ENCODE measurements at regions not wholly inside any gene's neighbourhood (a gene's known extent, or its start where the extent isn't known, plus 50 kb on each side); places are given as distances from the start of the nearest gene placed in this dataset.

DNA sequence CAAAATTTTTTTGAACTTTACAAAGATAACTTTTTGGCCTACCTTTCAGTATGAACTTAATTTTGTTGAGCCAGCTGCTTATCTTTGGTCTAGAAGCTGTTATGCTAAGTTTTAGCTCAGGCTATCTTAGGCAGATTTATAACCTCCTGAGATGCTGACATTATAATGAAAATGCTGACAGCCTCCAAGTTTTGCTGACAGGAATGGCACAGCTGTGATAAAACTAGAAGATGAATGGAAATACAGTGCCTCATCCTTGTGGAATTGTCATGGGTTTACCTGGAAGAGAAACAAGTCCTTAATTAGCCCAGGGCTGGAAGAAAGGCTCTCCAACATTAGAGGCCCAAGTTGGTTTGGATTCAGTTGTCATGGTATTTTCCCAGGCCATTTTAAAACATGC is 123.3 kb downstream of the OXSM start (continued):
- TF ChIP-seq RFX5 (IDR thresholded peaks at IDR 0.05; ENCODE audit: low read length), result no peak
- TF ChIP-seq EZH2phosphoT487 (IDR thresholded peaks at IDR 0.05; ENCODE audit: borderline replicate concordance, low read depth), result no peak
- no peak for TF ChIP-seq EP300 (IDR thresholded peaks at IDR 0.05; ENCODE audit: borderline replicate concordance in 1 of 2, low read depth in 1 of 2, low read length in 1 of 2)

DNA sequence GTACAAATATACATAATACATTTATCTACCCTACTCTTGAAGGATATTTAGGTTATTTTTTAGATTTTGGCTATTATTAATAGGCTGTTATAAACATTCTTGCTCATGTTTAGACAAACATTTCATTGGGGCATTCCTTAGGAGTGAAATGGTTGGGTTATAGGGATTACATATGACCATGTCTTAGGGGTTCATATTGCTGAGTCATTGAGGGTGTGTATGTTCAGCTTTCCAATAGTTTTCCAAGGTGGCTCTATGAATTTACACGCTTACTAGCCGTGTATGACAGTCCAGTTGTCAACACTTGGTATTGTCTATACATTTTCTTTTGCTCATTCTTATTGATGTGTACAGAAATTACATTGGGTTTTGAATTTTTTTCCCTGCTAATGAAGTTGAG is 125.8 kb downstream of the OXSM start:
- ChIA-PET CTCF (interaction anchor here (1.4 kb wide), 1 partner anchor 59 kb away, joined by 3 read pairs; no protein-coding TSS in a partner anchor), POLR2A (no interaction called here)
- no peaks in the 10 kb centered on the region for H3F3A ChIP-seq (replicated peaks; ENCODE audit: insufficient read depth)
- H4K20me1 ChIP-seq (ENCODE audit: insufficient read depth), result no peaks in the 10 kb centered on the region
- DNase-seq, result no peak
- WGBS (ENCODE audit: low lambda C conversion rate), result 31% methylated on average over 2 of the region's 2 CpGs
- no peaks in the 10 kb centered on the region for H3K27me3 ChIP-seq (ENCODE audit: insufficient read depth)
- no peak overlapping the region for H3K27ac ChIP-seq (ENCODE audit: low read depth in 2 of 2, low read length in 1 of 2)
- no peak overlapping the region for H3K9ac ChIP-seq
- H3K79me2 ChIP-seq (ENCODE audit: insufficient read depth), result no peaks in the 10 kb centered on the region
- no peak overlapping the region for H2AFZ ChIP-seq (ENCODE audit: low read depth)
- no peak overlapping the region for H3K4me2 ChIP-seq
- no peaks in the 10 kb centered on the region for H3K9me3 ChIP-seq
- no peaks in the 10 kb centered on the region for H3K9me2 ChIP-seq
- no peaks in the 10 kb centered on the region for H3K4me1 ChIP-seq (ENCODE audit: control insufficient read depth in 1 of 2, insufficient read depth in 2 of 2, low read depth in 1 of 2, low read length in 1 of 2)
- TF ChIP-seq YY1 (IDR thresholded peaks at IDR 0.05; ENCODE audit: low read depth) (no peak), ELF1 (IDR thresholded peaks at IDR 0.05) (no peak), RFX5 (IDR thresholded peaks at IDR 0.05; ENCODE audit: low read length) (no peak), NFIC (IDR thresholded peaks at IDR 0.05; ENCODE audit: borderline replicate concordance) (no peak), JUND (IDR thresholded peaks at IDR 0.05) (no peak), EZH2phosphoT487 (IDR thresholded peaks at IDR 0.05; ENCODE audit: borderline replicate concordance, low read depth) (no peak), MXI1 (IDR thresholded peaks at IDR 0.05; ENCODE audit: low read depth, low read length) (no peak), GABPA (IDR thresholded peaks at IDR 0.05; ENCODE audit: low read depth) (no peak), CHD2 (IDR thresholded peaks at IDR 0.05; ENCODE audit: low read length, partially characterized antibody) (no peak), NRF1 (IDR thresholded peaks at IDR 0.05; ENCODE audit: low read depth, low read length) (no peak), RXRA (IDR thresholded peaks at IDR 0.05; ENCODE audit: borderline replicate concordance, low read depth) (no peak)
- TF ChIP-seq, protein P1, sequence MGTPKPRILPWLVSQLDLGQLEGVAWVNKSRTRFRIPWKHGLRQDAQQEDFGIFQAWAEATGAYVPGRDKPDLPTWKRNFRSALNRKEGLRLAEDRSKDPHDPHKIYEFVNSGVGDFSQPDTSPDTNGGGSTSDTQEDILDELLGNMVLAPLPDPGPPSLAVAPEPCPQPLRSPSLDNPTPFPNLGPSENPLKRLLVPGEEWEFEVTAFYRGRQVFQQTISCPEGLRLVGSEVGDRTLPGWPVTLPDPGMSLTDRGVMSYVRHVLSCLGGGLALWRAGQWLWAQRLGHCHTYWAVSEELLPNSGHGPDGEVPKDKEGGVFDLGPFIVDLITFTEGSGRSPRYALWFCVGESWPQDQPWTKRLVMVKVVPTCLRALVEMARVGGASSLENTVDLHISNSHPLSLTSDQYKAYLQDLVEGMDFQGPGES (IDR thresholded peaks at IDR 0.05; ENCODE audit: low read depth, low read length), result no peak
- TF ChIP-seq, protein P2, sequence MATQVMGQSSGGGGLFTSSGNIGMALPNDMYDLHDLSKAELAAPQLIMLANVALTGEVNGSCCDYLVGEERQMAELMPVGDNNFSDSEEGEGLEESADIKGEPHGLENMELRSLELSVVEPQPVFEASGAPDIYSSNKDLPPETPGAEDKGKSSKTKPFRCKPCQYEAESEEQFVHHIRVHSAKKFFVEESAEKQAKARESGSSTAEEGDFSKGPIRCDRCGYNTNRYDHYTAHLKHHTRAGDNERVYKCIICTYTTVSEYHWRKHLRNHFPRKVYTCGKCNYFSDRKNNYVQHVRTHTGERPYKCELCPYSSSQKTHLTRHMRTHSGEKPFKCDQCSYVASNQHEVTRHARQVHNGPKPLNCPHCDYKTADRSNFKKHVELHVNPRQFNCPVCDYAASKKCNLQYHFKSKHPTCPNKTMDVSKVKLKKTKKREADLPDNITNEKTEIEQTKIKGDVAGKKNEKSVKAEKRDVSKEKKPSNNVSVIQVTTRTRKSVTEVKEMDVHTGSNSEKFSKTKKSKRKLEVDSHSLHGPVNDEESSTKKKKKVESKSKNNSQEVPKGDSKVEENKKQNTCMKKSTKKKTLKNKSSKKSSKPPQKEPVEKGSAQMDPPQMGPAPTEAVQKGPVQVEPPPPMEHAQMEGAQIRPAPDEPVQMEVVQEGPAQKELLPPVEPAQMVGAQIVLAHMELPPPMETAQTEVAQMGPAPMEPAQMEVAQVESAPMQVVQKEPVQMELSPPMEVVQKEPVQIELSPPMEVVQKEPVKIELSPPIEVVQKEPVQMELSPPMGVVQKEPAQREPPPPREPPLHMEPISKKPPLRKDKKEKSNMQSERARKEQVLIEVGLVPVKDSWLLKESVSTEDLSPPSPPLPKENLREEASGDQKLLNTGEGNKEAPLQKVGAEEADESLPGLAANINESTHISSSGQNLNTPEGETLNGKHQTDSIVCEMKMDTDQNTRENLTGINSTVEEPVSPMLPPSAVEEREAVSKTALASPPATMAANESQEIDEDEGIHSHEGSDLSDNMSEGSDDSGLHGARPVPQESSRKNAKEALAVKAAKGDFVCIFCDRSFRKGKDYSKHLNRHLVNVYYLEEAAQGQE (IDR thresholded peaks at IDR 0.05; ENCODE audit: low read depth, low read length), result no peak
- TF ChIP-seq, protein P3, sequence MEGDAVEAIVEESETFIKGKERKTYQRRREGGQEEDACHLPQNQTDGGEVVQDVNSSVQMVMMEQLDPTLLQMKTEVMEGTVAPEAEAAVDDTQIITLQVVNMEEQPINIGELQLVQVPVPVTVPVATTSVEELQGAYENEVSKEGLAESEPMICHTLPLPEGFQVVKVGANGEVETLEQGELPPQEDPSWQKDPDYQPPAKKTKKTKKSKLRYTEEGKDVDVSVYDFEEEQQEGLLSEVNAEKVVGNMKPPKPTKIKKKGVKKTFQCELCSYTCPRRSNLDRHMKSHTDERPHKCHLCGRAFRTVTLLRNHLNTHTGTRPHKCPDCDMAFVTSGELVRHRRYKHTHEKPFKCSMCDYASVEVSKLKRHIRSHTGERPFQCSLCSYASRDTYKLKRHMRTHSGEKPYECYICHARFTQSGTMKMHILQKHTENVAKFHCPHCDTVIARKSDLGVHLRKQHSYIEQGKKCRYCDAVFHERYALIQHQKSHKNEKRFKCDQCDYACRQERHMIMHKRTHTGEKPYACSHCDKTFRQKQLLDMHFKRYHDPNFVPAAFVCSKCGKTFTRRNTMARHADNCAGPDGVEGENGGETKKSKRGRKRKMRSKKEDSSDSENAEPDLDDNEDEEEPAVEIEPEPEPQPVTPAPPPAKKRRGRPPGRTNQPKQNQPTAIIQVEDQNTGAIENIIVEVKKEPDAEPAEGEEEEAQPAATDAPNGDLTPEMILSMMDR (IDR thresholded peaks at IDR 0.05), result no peak
- H3K36me3 ChIP-seq (replicated peaks in 1 of 2; ENCODE audit: control insufficient read depth in 1 of 2, insufficient read depth in 2 of 2, low read length in 1 of 2), result no peaks in the 10 kb centered on the region
- no peak overlapping the region for H3K4me3 ChIP-seq (ENCODE audit: low read depth in 2 of 2, low read length in 1 of 2)

Data from SK-N-SH (cell line).